ENCODE measurements at regions not wholly inside any gene's neighbourhood (a gene's known extent, or its start where the extent isn't known, plus 50 kb on each side); places are given as distances from the start of the nearest gene placed in this dataset.
"Not testable (repeated sequence)": the region's sequence is repeated elsewhere in the genome, so short reads cannot be mapped to it uniquely, and the experiment has no call there.

DNA sequence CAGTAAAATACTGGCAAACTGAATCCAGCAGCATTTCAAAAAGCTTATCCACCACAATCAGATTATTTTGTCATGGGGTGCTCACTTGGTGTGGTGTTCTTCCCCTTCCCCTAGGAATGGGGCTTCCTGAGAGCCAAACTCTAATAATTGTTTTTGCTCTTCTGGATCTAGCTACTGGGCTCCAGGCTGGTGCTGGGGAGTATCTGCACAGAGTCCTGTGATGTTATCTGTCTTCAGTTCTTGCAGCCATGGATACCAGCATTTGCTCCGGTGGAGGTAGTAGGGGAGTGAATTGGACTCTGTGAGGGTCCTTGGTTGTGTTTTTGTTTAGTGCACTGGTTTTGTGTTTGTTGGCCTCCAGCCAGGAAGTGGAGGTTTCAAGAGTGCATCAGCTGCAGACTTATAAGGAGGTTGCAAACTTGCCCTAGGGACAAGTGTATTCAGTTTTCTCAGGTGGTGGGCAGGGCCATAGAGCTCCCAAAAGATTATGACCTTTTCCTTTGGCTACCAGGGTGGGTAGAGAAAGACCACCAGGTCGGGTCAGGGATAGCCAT is 308.5 kb upstream of the MAGI2 start:
- H3K36me3 ChIP-seq, result no peaks in the 10 kb centered on the region
- intact Hi-C loops (cut with DNase I; ENCODE audit: low total_unique reads), result no loop called here
- H3K4me1 ChIP-seq, result no peaks in the 10 kb centered on the region
- H3K27ac ChIP-seq, result no peak overlapping the region
- no peak for DNase-seq
- H3K27me3 ChIP-seq, result no peaks in the 10 kb centered on the region
- no peaks in the 10 kb centered on the region for H3K9me3 ChIP-seq
- no peak for TF ChIP-seq POLR2A (IDR thresholded peaks at IDR 0.05)
- TF ChIP-seq, protein P1, sequence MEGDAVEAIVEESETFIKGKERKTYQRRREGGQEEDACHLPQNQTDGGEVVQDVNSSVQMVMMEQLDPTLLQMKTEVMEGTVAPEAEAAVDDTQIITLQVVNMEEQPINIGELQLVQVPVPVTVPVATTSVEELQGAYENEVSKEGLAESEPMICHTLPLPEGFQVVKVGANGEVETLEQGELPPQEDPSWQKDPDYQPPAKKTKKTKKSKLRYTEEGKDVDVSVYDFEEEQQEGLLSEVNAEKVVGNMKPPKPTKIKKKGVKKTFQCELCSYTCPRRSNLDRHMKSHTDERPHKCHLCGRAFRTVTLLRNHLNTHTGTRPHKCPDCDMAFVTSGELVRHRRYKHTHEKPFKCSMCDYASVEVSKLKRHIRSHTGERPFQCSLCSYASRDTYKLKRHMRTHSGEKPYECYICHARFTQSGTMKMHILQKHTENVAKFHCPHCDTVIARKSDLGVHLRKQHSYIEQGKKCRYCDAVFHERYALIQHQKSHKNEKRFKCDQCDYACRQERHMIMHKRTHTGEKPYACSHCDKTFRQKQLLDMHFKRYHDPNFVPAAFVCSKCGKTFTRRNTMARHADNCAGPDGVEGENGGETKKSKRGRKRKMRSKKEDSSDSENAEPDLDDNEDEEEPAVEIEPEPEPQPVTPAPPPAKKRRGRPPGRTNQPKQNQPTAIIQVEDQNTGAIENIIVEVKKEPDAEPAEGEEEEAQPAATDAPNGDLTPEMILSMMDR (IDR thresholded peaks at IDR 0.05), result no peak
- H3K4me3 ChIP-seq, result no peak overlapping the region

DNA sequence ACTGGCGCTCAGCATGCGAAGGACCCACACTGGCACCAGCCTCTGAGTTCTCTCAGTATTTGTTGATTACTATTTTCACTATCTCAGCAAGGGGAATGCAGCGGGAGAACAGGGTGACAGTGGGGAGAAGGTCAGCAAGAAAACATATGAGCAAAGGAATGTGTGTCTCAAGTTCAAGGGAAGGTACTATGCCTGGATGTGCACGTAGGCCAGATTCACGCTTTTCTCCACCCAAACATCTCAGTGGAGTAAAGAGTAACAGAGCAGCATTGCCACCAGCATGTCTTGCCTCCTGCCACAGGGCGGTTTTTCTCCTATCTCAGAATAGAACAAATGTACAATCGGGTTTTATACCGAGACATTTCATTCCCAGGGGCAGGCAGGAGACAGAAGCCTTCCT is 297.5 kb upstream of the MAGI2 start:
- intact Hi-C loops (cut with DNase I; ENCODE audit: low total_unique reads); H3K36me3 ChIP-seq; DNase-seq; H3K9me3 ChIP-seq; H3K27ac ChIP-seq; H3K4me1 ChIP-seq; H3K4me3 ChIP-seq; H3K27me3 ChIP-seq: not testable (repeated sequence)

DNA sequence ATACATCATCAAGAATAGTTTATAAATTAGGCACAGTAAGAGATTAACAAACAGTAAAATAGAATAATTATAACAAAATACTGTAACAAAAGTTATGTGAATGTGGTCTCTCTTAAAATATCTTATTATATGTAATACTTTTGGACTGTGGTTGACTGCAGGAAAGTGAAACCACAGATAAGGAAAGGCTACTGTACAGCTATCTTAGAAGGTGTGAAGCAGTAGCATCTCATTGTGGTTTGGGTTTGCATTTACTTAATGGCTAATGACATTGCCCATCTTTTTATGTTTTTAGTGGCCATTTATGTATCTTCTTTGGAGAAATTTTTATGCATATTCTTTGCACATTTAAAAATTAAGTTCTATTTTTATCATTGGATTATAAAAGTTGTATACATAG is 296.4 kb upstream of the MAGI2 start:
- Histone ChIP-seq H3K27ac (no peak overlapping the region), H3K4me1 (no peaks in the 10 kb centered on the region), H3K4me3 (no peak overlapping the region), H3K27me3 (no peaks in the 10 kb centered on the region), H3K36me3 (no peaks in the 10 kb centered on the region), H3K9me3 (no peaks in the 10 kb centered on the region)
- intact Hi-C loops (cut with DNase I; ENCODE audit: low total_unique reads), result no loop called here
- TF ChIP-seq, protein P1 (IDR thresholded peaks at IDR 0.05), result no peak
- no peak for DNase-seq

DNA sequence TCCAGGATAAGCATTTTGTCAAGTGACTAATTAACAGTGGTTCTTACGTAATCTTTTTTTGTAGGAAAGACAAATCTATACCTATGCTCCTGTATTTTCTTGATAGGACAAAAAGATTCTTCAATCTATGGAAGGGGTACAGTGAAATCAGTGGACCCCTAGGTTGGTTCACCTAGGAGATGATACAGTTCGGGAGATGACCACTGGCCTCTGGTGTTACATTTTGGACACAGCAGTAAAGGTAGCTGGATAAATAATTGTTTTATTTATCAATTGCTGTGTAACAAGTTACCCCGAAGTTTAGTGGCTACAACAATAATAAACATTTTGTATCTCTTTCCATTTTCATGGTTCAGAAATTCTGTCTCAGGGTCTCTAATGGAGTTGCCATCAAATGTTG is 288.2 kb upstream of the MAGI2 start:
- H3K4me1 ChIP-seq, result no peaks in the 10 kb centered on the region
- H3K27me3 ChIP-seq, result no peaks in the 10 kb centered on the region
- TF ChIP-seq, protein P1 (IDR thresholded peaks at IDR 0.05), result no peak
- no peak for TF ChIP-seq POLR2A (IDR thresholded peaks at IDR 0.05)
- DNase-seq, result no peak
- intact Hi-C loops (cut with DNase I; ENCODE audit: low total_unique reads), result no loop called here
- no peak overlapping the region for H3K4me3 ChIP-seq
- no peak overlapping the region for H3K27ac ChIP-seq
- H3K36me3 ChIP-seq, result no peaks in the 10 kb centered on the region
- no peaks in the 10 kb centered on the region for H3K9me3 ChIP-seq

DNA sequence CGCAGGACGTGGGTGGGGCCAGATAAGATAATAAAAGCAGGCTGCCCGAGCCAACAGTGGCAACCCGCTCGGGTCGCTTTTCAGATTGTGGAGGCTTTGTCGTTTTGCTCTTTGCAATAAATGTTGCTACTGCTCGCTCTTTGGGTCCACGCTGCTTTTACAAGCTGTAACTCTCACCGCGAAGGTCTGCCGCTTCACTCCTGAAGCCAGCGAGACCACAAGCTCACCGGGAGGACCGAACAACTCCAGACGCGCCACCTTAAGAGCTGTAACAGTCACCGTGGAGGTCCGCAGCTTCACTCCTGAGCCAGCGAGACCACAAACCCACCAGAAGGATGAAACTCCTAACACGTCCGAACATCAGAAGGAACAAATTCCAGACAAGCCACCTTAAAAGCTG is 286.6 kb upstream of the MAGI2 start:
- Histone ChIP-seq H3K27me3 (no peaks in the 10 kb centered on the region), H3K9me3 (no peaks in the 10 kb centered on the region), H3K4me3 (no peak overlapping the region), H3K4me1 (no peaks in the 10 kb centered on the region), H3K27ac (no peak overlapping the region), H3K36me3 (no peaks in the 10 kb centered on the region)
- DNase-seq, result no peak
- TF ChIP-seq, protein P1 (IDR thresholded peaks at IDR 0.05), result no peak
- TF ChIP-seq POLR2A (IDR thresholded peaks at IDR 0.05), result no peak
- intact Hi-C loops (cut with DNase I; ENCODE audit: low total_unique reads), result no loop called here

DNA sequence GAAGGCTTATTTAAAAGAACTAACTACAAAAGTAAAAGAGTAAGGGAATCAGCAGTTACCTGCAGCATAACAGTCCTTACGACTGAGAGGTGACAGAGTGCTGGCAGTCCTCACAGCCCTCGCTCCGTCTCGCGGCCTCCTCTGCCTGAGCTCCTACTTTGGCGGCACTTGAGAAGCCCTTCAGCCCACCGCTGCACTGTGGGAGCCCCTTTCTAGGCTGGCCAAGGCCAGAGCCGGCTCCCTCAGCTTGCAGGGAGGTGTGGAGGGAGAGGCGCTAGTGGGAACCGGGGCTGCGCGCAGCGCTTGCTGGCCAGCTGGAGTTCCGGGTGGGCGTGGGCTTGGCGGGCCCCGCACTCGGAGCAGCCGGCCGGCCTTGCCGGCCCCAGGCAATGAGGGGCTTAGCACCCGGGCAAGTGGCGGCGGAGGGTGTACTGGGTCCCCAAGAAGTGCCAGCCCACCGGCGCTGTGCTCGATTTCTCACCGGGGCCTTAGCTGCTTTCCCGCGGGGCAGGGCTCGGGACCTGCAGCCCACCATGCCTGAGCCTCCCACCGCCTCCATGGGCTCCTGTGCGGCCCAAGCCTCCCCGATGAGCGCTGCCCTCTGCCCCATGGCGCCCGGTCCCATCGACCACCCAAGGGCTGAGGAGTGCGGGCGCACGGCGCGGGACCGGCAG is 285.7 kb upstream of the MAGI2 start:
- H3K36me3 ChIP-seq; H3K27me3 ChIP-seq; H3K4me1 ChIP-seq; intact Hi-C loops (cut with DNase I; ENCODE audit: low total_unique reads); DNase-seq; H3K27ac ChIP-seq; H3K9me3 ChIP-seq; H3K4me3 ChIP-seq: not testable (repeated sequence)

All from uterus (tissue), 3 donors.